ENCODE measurements at regions not wholly inside any gene's neighbourhood (a gene's known extent, or its start where the extent isn't known, plus 50 kb on each side); places are given as distances from the start of the nearest gene placed in this dataset.

DNA sequence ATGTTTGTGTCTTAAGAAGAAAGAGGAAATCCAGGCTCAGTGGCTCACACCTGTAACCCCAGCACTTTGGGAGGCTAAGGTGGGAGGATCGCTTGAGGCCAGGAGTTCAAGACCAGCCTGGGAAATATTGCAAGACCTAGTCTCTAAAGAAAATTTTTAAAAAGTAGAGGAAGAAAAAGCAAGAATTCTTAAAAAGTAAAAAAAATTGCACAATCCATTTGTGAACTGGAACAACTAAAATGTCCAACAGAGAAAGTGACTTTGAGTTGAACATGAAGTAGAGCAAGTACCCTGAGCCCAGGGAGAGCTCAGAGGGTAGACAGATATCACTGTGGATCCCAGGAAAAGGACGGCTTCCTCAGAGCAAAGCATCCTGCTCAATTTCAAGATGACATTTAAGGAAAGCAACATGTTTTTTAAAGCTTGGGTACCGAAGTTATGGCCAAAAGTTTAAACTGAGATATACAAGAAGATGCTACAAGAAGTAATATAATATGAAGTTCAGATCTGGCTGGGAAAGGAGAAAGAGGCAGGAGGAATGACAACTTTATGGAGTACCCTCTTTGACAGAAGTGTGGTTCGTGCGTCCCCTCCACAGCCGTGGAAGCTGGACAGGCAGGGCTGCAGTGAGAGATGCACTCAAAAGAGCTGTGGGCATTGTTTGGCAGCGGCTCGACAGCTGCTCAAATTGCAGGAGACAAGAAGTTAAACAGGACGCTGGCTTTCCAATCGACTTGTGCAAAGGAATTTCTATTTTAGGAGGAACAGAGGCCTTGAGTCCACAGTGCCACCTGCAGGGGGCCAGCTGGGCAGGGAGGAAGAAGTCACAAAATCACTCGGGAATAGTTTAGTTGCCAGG lies 201.3 kb downstream of the JCAD start:
- peak; percentile 56 to 74 (median 59) for DNase-seq

DNA sequence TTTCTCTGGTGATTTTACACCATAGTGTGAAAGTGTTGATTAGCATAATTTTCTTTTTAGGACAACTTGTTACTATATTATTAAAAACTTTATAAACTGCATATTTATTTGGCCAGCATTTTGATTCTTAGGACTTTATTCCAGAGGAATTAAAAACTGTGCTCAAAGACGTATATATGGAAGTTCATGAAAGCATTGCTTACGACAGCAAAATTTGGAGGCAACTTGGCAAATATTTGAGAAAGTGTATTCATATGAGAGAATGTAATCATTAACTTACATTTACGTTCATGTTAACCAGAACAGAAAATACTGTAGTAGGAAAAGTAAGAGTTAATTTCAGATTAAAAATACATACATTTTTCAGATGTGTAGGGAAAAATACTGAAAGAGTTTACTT lies 203.1 kb downstream of the JCAD start:
- DNase-seq = no peak

DNA sequence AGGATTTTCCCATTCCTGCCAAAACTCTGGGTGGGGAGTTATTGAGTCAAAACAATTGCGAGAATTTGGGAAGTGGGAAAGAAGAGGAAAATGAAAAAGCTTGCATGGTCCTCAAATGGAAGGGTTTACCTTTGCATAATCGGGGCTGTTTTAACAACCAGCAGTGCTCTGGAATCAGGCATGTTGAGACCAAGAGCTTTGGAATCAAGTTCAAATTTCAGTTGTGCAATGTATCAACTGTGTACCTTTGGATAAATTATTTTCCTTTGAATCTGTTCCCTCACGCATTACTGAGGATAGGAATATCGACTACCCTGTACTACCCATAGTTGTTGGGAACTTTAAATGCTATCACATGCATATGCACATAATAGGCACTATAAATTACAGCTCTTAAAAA lies 205.5 kb downstream of the JCAD start:
- no peak for DNase-seq

- DNase-seq = no peak
Measured at GRCh38 chr10:29851241-29851640, 208.1 kb downstream of the JCAD start.

DNA sequence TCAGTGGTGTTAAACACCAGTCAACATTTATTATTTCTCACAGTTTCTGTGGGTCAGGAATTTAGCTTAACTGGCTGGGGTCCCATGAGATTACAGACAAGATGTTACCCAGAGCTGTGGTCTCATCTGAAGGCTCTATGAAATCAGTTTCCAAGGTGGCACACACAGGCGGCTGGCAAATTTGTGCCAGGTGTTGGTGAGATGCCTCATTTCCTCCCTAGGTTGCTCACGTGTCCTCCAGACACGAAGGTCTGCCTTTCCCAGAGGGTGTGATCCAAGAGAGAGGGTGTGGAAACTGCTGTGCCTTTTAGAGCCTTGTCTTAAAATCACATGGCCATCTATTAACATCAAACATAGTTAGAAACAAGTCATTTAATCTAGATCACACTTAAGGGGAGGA lies 209.0 kb downstream of the JCAD start:
- DNase-seq = no peak

DNA sequence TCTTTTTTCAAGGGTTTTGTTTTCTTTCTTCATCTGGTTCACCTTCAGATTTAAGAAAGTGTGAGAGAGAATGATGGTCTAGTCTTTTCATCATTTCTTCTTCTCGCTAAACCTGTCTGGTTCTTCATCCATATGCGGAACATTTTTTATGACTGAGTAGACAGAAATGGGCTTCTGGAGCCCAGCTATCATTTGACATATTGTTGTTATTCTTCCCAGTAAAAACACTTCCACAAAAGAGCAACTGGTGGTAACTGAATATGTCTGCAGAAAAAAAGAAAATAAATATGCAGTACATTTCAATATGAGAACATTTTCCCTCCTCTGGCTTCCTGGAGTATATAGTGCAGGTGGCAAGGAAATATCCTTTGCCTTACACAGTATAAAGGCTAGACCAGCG lies 209.5 kb downstream of the JCAD start:
- DNase-seq = no peak

- peak; percentile 49 to 81 (median 61) for DNase-seq
Measured at GRCh38 chr10:29849126-29849833, 210.1 kb downstream of the JCAD start.

DNA sequence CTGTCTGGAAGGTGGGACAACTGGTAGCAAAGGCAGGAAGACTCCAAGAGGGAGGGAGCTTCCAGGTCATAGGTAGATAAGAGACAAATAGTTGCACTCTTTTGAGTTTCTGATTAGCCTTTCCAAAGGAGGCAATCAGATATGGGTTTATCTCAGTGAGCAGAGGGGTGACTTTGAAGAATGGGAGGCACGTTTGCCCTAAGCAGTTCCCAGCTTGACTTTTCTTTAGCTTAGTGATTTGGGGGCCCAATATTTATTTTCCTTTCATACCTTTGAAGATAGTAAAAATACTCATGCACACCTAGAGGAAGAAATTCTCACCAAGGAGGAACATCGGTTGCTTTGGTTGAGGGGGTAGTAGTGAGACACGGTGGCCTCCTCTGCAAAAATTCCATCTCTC lies 212.1 kb upstream of the SVIL start:
- DNase-seq = no peak

DNA sequence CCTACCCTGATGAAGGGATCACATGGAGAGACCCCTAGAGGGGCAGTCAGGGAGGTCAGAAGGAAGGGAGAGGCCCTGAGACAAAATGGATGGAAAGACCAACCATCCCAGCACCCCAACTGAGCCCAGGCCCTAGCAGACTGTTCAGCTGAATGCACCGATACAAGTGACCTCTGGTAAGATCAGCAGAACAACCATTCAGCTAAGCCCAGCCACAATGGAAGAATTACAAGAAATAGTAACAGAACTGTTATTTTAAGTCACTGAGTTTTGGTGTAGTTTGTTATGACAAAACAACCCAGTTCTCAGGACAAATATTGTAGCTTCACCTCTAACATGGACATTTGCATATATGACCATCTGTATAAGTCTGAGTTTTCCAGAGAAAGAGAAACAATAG lies 210.4 kb upstream of the SVIL start:
- no peak for DNase-seq

- DNase-seq = no peak
Measured at GRCh38 chr10:29843143-29843542, 208.4 kb upstream of the SVIL start.

DNA sequence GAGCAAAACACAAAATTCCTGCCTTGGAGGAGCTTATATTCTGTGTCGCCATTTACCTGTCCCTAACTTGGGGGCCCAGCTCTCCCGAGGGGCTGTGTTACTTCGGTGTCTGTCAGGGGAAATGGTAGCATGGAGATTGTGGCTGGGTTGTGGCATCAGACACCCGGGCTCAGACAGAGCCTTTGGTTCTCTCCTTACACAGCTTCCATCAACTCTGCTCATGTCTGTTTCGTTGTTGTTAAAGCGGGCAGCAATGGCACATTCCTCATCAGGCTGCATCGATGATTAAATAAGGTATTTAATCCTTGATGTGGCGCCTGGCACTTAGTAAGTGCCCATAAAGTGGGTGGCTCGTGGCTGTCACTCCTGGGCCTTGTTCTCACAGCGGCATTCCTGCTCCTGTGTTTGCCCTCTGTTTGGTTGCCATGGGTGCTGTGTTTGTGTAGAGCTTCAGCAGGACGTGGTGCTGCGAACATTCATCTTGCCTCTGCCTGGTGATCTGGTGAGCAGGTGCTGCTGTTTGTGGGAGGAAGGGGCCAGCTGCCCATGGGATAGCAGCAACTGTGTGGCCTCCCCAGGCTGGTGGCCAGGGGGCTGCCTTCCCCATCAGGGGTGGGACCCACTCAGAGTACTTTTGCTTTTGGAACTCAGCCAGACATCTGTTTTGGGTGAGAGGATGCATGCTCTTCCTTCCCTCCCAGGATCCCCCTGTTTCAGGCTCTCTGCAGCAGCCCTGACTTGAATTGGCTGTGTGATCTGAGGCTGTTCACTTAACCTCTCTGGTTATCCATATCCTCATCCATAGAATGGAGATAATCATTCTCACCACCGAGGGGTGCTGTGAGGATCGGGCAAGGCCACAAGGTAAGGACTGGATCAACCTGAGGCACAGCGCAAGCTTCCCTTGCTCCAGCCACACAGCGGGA lies 207.2 kb upstream of the SVIL start:
- DNase-seq = peak; percentile 72 to 86 (median 75)

GRCh38 chr10:29840516-29841276 lies 205.9 kb upstream of the SVIL start:
- no peak for DNase-seq

GRCh38 chr10:29839826-29840515 lies 205.2 kb upstream of the SVIL start:
- DNase-seq = no peak

DNA sequence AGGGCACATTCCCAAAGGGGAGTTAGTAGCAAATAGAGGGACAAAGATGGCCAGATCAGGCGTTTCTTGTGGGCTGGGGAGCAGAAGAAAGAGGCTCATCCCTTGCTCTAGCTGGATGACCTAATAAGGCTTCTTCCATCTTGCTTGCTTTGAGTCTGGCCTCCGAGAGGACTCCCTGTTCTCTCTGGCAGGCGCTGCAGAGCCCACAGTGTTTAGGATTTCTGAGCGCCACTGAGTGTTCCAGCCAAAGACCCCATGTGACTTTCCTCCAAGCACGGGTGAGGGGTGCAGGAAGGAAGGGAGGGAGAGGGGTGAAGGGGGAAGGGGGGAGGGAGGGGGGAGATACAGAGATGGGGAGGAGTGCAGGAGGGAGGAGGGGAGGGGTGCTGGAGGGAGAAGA lies 203.8 kb upstream of the SVIL start:
- no peak for DNase-seq

GRCh38 chr10:29837586-29837985 lies 202.8 kb upstream of the SVIL start:
- DNase-seq = no peak

GRCh38 chr10:29836396-29836795 lies 201.6 kb upstream of the SVIL start:
- no peak for DNase-seq

DNA sequence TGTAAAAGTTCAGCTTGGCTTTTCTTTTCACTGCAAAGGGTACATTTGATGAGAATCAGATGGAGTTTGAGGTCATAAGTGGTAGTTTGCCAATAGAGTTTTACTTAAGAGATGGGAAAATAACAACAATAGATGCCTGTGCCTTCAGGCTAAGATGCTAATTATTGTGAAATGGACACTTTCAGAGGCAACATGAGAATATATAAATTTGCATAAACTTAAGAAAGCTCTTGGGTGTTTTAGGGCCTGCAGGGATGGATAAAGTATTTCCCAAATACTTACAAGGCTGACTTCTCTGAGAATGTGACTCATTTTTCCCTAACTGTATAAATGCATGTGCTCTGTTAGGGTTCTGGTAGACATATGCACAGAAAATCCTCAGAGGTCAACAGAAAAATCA lies 200.3 kb upstream of the SVIL start:
- peak; percentile 25 to 67 (median 44) for DNase-seq

DNA sequence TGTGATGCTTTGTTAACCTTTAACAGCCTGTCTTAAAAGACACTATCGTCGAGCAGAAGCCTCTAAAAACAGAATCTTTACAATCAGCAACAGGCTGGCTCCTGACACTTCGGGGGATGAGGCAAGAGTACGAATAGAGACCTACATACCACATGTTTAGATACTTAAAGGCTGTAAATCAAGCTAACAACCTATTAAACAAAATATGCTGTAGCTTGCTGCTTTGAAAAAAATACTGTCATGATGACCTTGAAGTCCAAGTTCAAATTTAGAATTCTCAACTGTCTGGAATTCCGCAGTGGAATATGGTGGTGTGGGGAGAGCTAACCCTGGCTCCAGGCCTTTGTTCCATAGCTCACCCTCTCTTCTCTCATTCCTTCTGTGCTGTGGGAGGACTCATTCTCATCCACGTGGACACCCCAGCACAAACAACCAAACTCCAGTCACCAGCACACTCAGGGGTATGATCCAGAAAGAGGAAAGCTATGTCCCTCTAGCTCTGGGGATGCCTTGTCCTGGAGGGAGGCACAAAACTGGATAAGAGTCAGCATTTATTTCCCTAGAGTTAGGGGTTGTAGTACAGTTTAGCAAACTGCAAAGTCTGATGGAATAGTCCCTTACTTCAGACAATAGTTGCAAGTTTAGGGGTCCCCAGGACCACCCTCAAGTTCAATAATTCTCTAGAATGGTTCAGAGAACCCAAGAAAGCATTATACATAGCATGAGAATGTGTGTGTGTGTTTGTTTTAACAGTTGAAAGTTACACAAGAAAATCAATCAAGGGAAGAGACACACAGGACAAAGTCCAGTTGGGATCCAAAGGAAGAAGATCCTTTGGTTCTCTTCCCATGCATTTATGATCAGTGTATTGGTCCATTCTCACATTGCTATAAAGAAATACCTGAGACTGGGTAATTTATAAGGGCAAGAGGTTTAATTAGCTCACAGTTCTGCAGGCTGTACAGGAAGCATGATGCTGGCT lies 196.1 kb upstream of the SVIL start:
- no peak for DNase-seq

- DNase-seq = no peak
Measured at GRCh38 chr10:29829776-29830175, 195.0 kb upstream of the SVIL start.

DNA sequence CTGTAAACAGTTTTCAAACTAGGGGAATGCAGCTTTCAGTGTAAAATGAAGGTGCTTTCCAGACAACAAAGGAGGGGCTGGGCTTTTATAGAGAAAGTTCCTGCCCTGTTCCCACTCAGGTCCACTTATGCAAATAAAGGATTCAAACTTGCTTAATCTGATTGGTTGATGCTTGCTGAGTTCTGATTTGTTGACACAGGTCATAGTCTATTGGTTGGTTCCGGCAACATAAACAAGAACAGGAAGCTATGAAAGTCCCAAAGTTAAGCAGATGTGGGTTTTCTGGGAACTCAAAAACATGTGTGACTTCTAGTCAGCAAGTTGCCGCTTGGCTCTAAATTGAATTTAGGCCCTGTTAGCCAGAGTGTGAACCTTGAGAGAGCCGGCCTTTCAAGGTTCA lies 194.2 kb upstream of the SVIL start:
- no peak for DNase-seq
